ENCODE measurements at regions not wholly inside any gene's neighbourhood (a gene's known extent, or its start where the extent isn't known, plus 50 kb on each side); places are given as distances from the start of the nearest gene placed in this dataset.

- intact Hi-C loops (cut with micrococcal nuclease; ENCODE audit: unreplicated experiment) = no loop called here
- Histone ChIP-seq H3K36me3 (ENCODE audit: control insufficient read depth, insufficient read depth, low read length) (no peaks in the 10 kb centered on the region), H3K4me1 (ENCODE audit: control insufficient read depth, insufficient read depth, low read length) (no peaks in the 10 kb centered on the region), H3K27me3 (ENCODE audit: control insufficient read depth, insufficient read depth, low read length) (no peaks in the 10 kb centered on the region), H3K4me3 (ENCODE audit: low read depth in 2 of 2, low read length in 2 of 2) (no peak overlapping the region), H3K9me3 (ENCODE audit: control insufficient read depth, insufficient read depth, low read depth, low read length) (no peaks in the 10 kb centered on the region), H3K27ac (ENCODE audit: low read length) (no peak overlapping the region)
- ATAC-seq = no peak
- DNase-seq (ENCODE audit: low read depth, low spot score) = no peak
- no peak for TF ChIP-seq CTCF (IDR thresholded peaks at IDR 0.05)
- no peak for TF ChIP-seq TCF7L2 (IDR thresholded peaks at IDR 0.05; ENCODE audit: low read depth, low read length)
- TF ChIP-seq SIN3A (IDR thresholded peaks at IDR 0.05; ENCODE audit: borderline replicate concordance, insufficient read depth, low read depth, low read length) = no peak
- no peak for TF ChIP-seq POLR2AphosphoS5 (IDR thresholded peaks at IDR 0.05; ENCODE audit: low read depth, low read length)
- TF ChIP-seq REST (IDR thresholded peaks at IDR 0.05; ENCODE audit: insufficient read depth in 1 of 2, low read depth in 2 of 2, low read length in 1 of 2) = no peak
- in situ Hi-C loops (cut with HindIII; ENCODE audit: low pct_unique_long_range_greater_than_20kb, low sequenced_read_pairs) = no loop called here
- ChIA-PET CTCF (no interaction called here), POLR2A (no interaction called here)
- no TSS peak for BruUV-seq (replicated peaks)
Observed at GRCh38 chr6:14722704-14723103, 523.2 kb upstream of the JARID2 start.

GRCh38 chr6:14723535-14724086, 522.3 kb upstream of the JARID2 start:
- in situ Hi-C loops (cut with HindIII; ENCODE audit: low pct_unique_long_range_greater_than_20kb, low sequenced_read_pairs) = no loop called here

More at GRCh38 chr6:14723535-14724086, 522.3 kb upstream of the JARID2 start:
- H3K4me3 ChIP-seq (ENCODE audit: low read depth in 2 of 2, low read length in 2 of 2) = no peak overlapping the region
- ATAC-seq (no peak), DNase-seq (ENCODE audit: low read depth, low spot score) (no peak)
- H3K4me1 ChIP-seq (ENCODE audit: control insufficient read depth, insufficient read depth, low read length) = no peaks in the 10 kb centered on the region
- ChIA-PET POLR2A (no interaction called here), CTCF (no interaction called here)
- H3K27me3 ChIP-seq (ENCODE audit: control insufficient read depth, insufficient read depth, low read length) = no peaks in the 10 kb centered on the region
- intact Hi-C loops (cut with micrococcal nuclease; ENCODE audit: unreplicated experiment) = no loop called here
- H3K9me3 ChIP-seq (ENCODE audit: control insufficient read depth, insufficient read depth, low read depth, low read length) = no peaks in the 10 kb centered on the region
- H3K27ac ChIP-seq (ENCODE audit: low read length) = no peak overlapping the region
- H3K36me3 ChIP-seq (ENCODE audit: control insufficient read depth, insufficient read depth, low read length) = no peaks in the 10 kb centered on the region
- no TSS peak for BruUV-seq (replicated peaks)
- no peak for TF ChIP-seq POLR2AphosphoS5 (IDR thresholded peaks at IDR 0.05; ENCODE audit: low read depth, low read length)
- no peak for TF ChIP-seq SIN3A (IDR thresholded peaks at IDR 0.05; ENCODE audit: borderline replicate concordance, insufficient read depth, low read depth, low read length)
- TF ChIP-seq CTCF (IDR thresholded peaks at IDR 0.05) = no peak
- no peak for TF ChIP-seq REST (IDR thresholded peaks at IDR 0.05; ENCODE audit: insufficient read depth in 1 of 2, low read depth in 2 of 2, low read length in 1 of 2)
- no peak for TF ChIP-seq TCF7L2 (IDR thresholded peaks at IDR 0.05; ENCODE audit: low read depth, low read length)
